ENCODE measurements at regions not wholly inside any gene's neighbourhood (a gene's known extent, or its start where the extent isn't known, plus 50 kb on each side); places are given as distances from the start of the nearest gene placed in this dataset.

- no peak for TF ChIP-seq CTCF (IDR thresholded peaks at IDR 0.05 in 4 of 5, conservative IDR thresholded peaks at IDR 0.05 in 1 of 5)
- TF ChIP-seq POLR2A (IDR thresholded peaks at IDR 0.05): no peak
Measured at GRCh38 chr2:166764216-166764615, 124.1 kb upstream of the XIRP2 start.
